GM19351 (cell line): ENCODE measurements at regions not wholly inside any gene's neighbourhood (a gene's known extent, or its start where the extent isn't known, plus 50 kb on each side); places are given as distances from the start of the nearest gene placed in this dataset.
"Not testable (repeated sequence)": the region's sequence is repeated elsewhere in the genome, so short reads cannot be mapped to it uniquely, and the experiment has no call there.

Experiments
- ATAC-seq: cut with Tn5 transposase; IDR thresholded peaks from one replicate; pipeline ENCODE4 v1.9.1; 2021; ENCODE audit warnings: mild to moderate bottlenecking, moderate library complexity; ENCODE audit not compliant: unreplicated experiment

GRCh38 chrX:77127571-77127970, 319.6 kb upstream of the FGF16 start:
- not testable (repeated sequence) for ATAC-seq

GRCh38 chrX:77143907-77144306, 303.3 kb upstream of the FGF16 start:
- ATAC-seq = no peak

GRCh38 chrX:77160301-77160700, 286.9 kb upstream of the FGF16 start:
- peak; percentile 45 for ATAC-seq

- no peak for ATAC-seq
Measured at GRCh38 chrX:77162777-77163176, 284.4 kb upstream of the FGF16 start.

GRCh38 chrX:77167993-77168392, 279.2 kb upstream of the FGF16 start:
- ATAC-seq = no peak

- ATAC-seq = no peak
Measured at GRCh38 chrX:77174680-77175519, 272.3 kb upstream of the FGF16 start.

GRCh38 chrX:77200663-77201062, 246.5 kb upstream of the FGF16 start:
- no peak for ATAC-seq

- ATAC-seq = no peak
Measured at GRCh38 chrX:77223046-77223445, 224.1 kb upstream of the FGF16 start.

GRCh38 chrX:77264490-77264889, 182.7 kb upstream of the FGF16 start:
- no peak for ATAC-seq

- ATAC-seq = no peak
Measured at GRCh38 chrX:77275392-77275791, 171.8 kb upstream of the FGF16 start.

GRCh38 chrX:77276742-77277141, 170.4 kb upstream of the FGF16 start:
- ATAC-seq = no peak

GRCh38 chrX:77277911-77278310, 169.3 kb upstream of the FGF16 start:
- ATAC-seq = no peak

GRCh38 chrX:77279373-77279772, 167.8 kb upstream of the FGF16 start:
- ATAC-seq = not testable (repeated sequence)

GRCh38 chrX:77293331-77293995, 153.7 kb upstream of the FGF16 start:
- ATAC-seq = no peak

- ATAC-seq = no peak
Measured at GRCh38 chrX:77298296-77298695, 148.9 kb upstream of the FGF16 start.

- no peak for ATAC-seq
Measured at GRCh38 chrX:77298790-77299189, 148.4 kb upstream of the FGF16 start.

GRCh38 chrX:77299549-77299948, 147.6 kb upstream of the FGF16 start:
- ATAC-seq = no peak

- ATAC-seq = no peak
Measured at GRCh38 chrX:77342004-77342403, 105.2 kb upstream of the FGF16 start.

- ATAC-seq = no peak
Measured at GRCh38 chrX:77346859-77347258, 100.3 kb upstream of the FGF16 start.

- ATAC-seq = no peak
Measured at GRCh38 chrX:77347572-77347971, 99.6 kb upstream of the FGF16 start.

- no peak for ATAC-seq
Measured at GRCh38 chrX:77389891-77390290, 57.3 kb upstream of the FGF16 start.

- not testable (repeated sequence) for ATAC-seq
Measured at GRCh38 chrX:77390365-77390764, 56.8 kb upstream of the FGF16 start.
